GM23338 (cell line): ENCODE measurements at regions not wholly inside any gene's neighbourhood (a gene's known extent, or its start where the extent isn't known, plus 50 kb on each side); places are given as distances from the start of the nearest gene placed in this dataset.

Source experiments
- ATAC-seq: fragments of 200-7000 bp; cut with Tn5 transposase; 3 replicates; pipeline ENCODE4 v1.9.1; 2020
- DNase-seq: peaks from one replicate; pipeline ENCODE4 v3.0.0-alpha.2; 2015; ENCODE audit warnings: low spot score
- H2AFZ ChIP-seq: fragments of 200-600 bp; sonication (generic); 2 replicates; pipeline ENCODE4 v1.8.0; 2016; ENCODE audit warnings: antibody characterized with exemption, mild to moderate bottlenecking, moderate library complexity
- H3F3A ChIP-seq: fragments of 200-600 bp; sonication (generic); replicated peaks from 2 replicates; pipeline ENCODE4 v1.8.0; 2017; ENCODE audit warnings: antibody characterized with exemption, mixed run types, low read depth
- H3K27ac ChIP-seq: fragments of 200-600 bp; sonication (generic); 2 replicates; pipeline ENCODE4 v1.6.1; 2016; ENCODE audit warnings: low read depth
- H3K27me3 ChIP-seq: fragments of 200-600 bp; sonication (generic); 2 replicates; pipeline ENCODE4 v1.8.0; 2016; ENCODE audit warnings: mild to moderate bottlenecking, mixed run types, moderate library complexity; ENCODE audit not compliant: insufficient read depth
- H3K36me3 ChIP-seq: fragments of 200-600 bp; sonication (generic); 2 replicates; pipeline ENCODE4 v1.8.0; 2016; ENCODE audit warnings: mild to moderate bottlenecking; ENCODE audit not compliant: insufficient read depth
- H3K4me1 ChIP-seq: fragments of 200-600 bp; sonication (generic); 2 replicates; pipeline ENCODE4 v1.8.0; 2016; ENCODE audit warnings: mild to moderate bottlenecking, moderate library complexity; ENCODE audit not compliant: insufficient read depth
- H3K4me2 ChIP-seq: fragments of 200-600 bp; sonication (generic); 2 replicates; pipeline ENCODE4 v1.7.1; 2017; ENCODE audit warnings: mixed run types
- H3K4me3 ChIP-seq: fragments of 200-600 bp; sonication (generic); 2 replicates; pipeline ENCODE4 v1.6.1; 2016; ENCODE audit warnings: mixed run types
- H3K79me2 ChIP-seq: fragments of 200-600 bp; sonication (generic); replicated peaks from 2 replicates; pipeline ENCODE4 v1.8.0; 2017; ENCODE audit warnings: mild to moderate bottlenecking; ENCODE audit not compliant: insufficient read depth
- H3K9me2 ChIP-seq: fragments of 200-600 bp; sonication (generic); 2 replicates; pipeline ENCODE4 v1.8.0; 2017; ENCODE audit not compliant: insufficient read depth
- H4K20me1 ChIP-seq: fragments of 200-600 bp; sonication (generic); replicated peaks from 2 replicates; pipeline ENCODE4 v1.8.0; 2017; ENCODE audit warnings: mild to moderate bottlenecking; ENCODE audit not compliant: insufficient read depth
- H3K27ac Mint-ChIP-seq: 2 replicates; pipeline ENCODE4 v1.8.0; 2020; ENCODE audit warnings: inconsistent platforms, mild to moderate bottlenecking, moderate library complexity, mixed read lengths
- H3K27me3 Mint-ChIP-seq: 3 replicates; pipeline ENCODE4 v1.8.0; 2022; ENCODE audit warnings: low read depth, mild to moderate bottlenecking, moderate library complexity, mixed read lengths, inconsistent platforms; ENCODE audit not compliant: insufficient read depth, poor library complexity
- H3K36me3 Mint-ChIP-seq: 3 replicates; pipeline ENCODE4 v1.8.0; 2021; ENCODE audit warnings: low read depth, mild to moderate bottlenecking, inconsistent platforms, moderate library complexity, mixed read lengths
- H3K4me1 Mint-ChIP-seq: 3 replicates; pipeline ENCODE4 v1.8.0; 2020; ENCODE audit warnings: mild to moderate bottlenecking, inconsistent platforms, mixed read lengths
- H3K4me3 Mint-ChIP-seq: 3 replicates; pipeline ENCODE4 v1.8.0; 2021; ENCODE audit warnings: moderate library complexity, mild to moderate bottlenecking, inconsistent platforms, mixed read lengths
- H3K9me3 Mint-ChIP-seq: 3 replicates; pipeline ENCODE4 v1.8.0; 2020; ENCODE audit warnings: moderate library complexity, mild to moderate bottlenecking, inconsistent platforms, mixed read lengths
- CREB1 ChIP-seq: fragments of 250-450 bp; sonication (Bioruptor Pico); IDR thresholded peaks from 2 replicates; pipeline ENCODE4 v1.5.0; 2020; ENCODE audit warnings: low read depth, mild to moderate bottlenecking, moderate library complexity
- EZH2 ChIP-seq: fragments of 200-600 bp; sonication (generic); IDR thresholded peaks from one replicate; pipeline ENCODE4 v1.8.0; 2017; ENCODE audit warnings: antibody characterized with exemption, mild to moderate bottlenecking, low read depth; ENCODE audit not compliant: unreplicated experiment
- EZH2phosphoT487 ChIP-seq: fragments of 200-600 bp; sonication (generic); IDR thresholded peaks from one replicate; pipeline ENCODE4 v1.8.1; 2018; ENCODE audit warnings: antibody characterized with exemption; ENCODE audit not compliant: unreplicated experiment
- JUNB ChIP-seq: IDR thresholded peaks from one replicate; pipeline ENCODE4 v1.6.1; 2016; ENCODE audit warnings: antibody characterized with exemption; ENCODE audit not compliant: unreplicated experiment
- NANOG ChIP-seq: IDR thresholded peaks from 2 replicates; pipeline ENCODE4 v1.6.1; 2016; ENCODE audit warnings: antibody characterized with exemption, borderline replicate concordance
- STAT1 ChIP-seq: IDR thresholded peaks from one replicate; pipeline ENCODE4 v1.6.1; 2016; ENCODE audit warnings: antibody characterized with exemption; ENCODE audit not compliant: unreplicated experiment
- ZNF114 ChIP-seq: fragments of 250-450 bp; sonication (Bioruptor Pico); IDR thresholded peaks from 2 replicates; pipeline ENCODE4 v1.5.0; 2020; ENCODE audit warnings: mild to moderate bottlenecking, moderate library complexity
- ZNF331 ChIP-seq: fragments of 250-450 bp; sonication (Bioruptor Pico); IDR thresholded peaks from 2 replicates; pipeline ENCODE4 v1.5.0; 2020; ENCODE audit warnings: low read depth, mild to moderate bottlenecking, moderate library complexity
- TF ChIP-seq, protein P1 (sequence below): fragments of 250-450 bp; sonication (Bioruptor Pico); IDR thresholded peaks from 2 replicates; pipeline ENCODE4 v1.5.0; 2020; ENCODE audit warnings: mild to moderate bottlenecking, moderate library complexity
- TF ChIP-seq, protein P2 (sequence below): IDR thresholded peaks from 2 replicates; pipeline ENCODE4 v1.6.1; 2016; ENCODE audit warnings: antibody characterized with exemption

DNA sequence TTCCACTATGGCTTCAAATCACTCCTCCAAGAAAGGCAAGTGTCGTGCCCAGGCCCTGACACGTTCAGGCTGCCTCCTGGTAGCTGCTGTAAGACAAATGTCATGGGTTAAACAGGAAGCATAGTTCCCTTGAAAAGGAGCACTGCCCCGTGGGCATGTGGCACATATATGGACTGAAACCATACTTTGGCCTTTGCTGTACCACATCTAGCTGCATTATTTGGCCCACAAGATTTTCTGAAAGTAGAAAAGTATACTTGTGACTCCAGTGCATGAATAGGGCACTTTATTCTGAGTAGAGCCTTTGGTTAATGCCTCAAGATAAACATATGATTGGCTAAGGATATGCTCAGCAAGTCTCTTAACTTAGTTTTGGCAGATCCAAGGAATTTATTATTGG, 218.7 kb upstream of the EGLN3 start (continued):
- TF ChIP-seq, protein P1, sequence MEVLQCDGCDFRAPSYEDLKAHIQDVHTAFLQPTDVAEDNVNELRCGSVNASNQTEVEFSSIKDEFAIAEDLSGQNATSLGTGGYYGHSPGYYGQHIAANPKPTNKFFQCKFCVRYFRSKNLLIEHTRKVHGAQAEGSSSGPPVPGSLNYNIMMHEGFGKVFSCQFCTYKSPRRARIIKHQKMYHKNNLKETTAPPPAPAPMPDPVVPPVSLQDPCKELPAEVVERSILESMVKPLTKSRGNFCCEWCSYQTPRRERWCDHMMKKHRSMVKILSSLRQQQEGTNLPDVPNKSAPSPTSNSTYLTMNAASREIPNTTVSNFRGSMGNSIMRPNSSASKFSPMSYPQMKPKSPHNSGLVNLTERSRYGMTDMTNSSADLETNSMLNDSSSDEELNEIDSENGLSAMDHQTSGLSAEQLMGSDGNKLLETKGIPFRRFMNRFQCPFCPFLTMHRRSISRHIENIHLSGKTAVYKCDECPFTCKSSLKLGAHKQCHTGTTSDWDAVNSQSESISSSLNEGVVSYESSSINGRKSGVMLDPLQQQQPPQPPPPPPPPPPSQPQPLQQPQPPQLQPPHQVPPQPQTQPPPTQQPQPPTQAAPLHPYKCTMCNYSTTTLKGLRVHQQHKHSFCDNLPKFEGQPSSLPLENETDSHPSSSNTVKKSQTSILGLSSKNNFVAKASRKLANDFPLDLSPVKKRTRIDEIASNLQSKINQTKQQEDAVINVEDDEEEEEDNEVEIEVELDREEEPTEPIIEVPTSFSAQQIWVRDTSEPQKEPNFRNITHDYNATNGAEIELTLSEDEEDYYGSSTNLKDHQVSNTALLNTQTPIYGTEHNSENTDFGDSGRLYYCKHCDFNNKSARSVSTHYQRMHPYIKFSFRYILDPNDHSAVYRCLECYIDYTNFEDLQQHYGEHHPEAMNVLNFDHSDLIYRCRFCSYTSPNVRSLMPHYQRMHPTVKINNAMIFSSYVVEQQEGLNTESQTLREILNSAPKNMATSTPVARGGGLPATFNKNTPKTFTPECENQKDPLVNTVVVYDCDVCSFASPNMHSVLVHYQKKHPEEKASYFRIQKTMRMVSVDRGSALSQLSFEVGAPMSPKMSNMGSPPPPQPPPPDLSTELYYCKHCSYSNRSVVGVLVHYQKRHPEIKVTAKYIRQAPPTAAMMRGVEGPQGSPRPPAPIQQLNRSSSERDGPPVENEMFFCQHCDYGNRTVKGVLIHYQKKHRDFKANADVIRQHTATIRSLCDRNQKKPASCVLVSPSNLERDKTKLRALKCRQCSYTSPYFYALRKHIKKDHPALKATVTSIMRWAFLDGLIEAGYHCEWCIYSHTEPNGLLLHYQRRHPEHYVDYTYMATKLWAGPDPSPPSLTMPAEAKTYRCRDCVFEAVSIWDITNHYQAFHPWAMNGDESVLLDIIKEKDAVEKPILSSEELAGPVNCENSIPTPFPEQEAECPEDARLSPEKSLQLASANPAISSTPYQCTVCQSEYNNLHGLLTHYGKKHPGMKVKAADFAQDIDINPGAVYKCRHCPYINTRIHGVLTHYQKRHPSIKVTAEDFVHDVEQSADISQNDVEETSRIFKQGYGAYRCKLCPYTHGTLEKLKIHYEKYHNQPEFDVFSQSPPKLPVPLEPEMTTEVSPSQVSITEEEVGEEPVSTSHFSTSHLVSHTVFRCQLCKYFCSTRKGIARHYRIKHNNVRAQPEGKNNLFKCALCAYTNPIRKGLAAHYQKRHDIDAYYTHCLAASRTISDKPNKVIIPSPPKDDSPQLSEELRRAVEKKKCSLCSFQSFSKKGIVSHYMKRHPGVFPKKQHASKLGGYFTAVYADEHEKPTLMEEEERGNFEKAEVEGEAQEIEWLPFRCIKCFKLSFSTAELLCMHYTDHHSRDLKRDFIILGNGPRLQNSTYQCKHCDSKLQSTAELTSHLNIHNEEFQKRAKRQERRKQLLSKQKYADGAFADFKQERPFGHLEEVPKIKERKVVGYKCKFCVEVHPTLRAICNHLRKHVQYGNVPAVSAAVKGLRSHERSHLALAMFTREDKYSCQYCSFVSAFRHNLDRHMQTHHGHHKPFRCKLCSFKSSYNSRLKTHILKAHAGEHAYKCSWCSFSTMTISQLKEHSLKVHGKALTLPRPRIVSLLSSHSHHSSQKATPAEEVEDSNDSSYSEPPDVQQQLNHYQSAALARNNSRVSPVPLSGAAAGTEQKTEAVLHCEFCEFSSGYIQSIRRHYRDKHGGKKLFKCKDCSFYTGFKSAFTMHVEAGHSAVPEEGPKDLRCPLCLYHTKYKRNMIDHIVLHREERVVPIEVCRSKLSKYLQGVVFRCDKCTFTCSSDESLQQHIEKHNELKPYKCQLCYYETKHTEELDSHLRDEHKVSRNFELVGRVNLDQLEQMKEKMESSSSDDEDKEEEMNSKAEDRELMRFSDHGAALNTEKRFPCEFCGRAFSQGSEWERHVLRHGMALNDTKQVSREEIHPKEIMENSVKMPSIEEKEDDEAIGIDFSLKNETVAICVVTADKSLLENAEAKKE (CRISPR knock-in tag): no peak
- TF ChIP-seq JUNB (no peak), CREB1 (CRISPR knock-in tag) (no peak), ZNF114 (CRISPR knock-in tag) (no peak), EZH2phosphoT487 (no peak), STAT1 (no peak)

DNA sequence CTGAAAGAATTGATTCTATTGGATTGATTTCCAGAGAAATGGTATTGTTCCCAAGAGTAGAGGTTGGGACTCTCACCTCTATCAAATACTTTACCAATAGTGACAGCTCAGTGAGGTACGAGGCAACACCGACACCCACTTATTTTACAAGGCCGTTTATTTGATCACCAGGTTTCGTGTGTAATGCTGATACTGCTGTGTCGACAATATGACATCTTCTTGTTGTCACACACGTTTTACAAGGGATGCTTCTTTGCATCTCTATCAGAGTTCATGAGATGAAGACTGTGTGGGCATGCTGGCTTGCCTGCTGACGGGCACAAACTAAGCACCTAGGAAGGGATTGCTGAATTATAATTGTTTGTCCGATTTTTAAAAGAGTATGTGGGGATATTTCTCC, 217.8 kb upstream of the EGLN3 start:
- no peak overlapping the region for H3K4me2 ChIP-seq
- ATAC-seq (no peak), DNase-seq (no peak)
- no peak overlapping the region for H2AFZ ChIP-seq
- H3K4me3 ChIP-seq: no peak overlapping the region
- Mint-ChIP-seq H3K27me3 (no peaks in the 10 kb centered on the region), H3K4me3 (no peak overlapping the region), H3K4me1 (no peaks in the 10 kb centered on the region), H3K9me3 (no peaks in the 10 kb centered on the region), H3K36me3 (no peaks in the 10 kb centered on the region), H3K27ac (no peak overlapping the region)
- H3K27ac ChIP-seq: no peak overlapping the region
- no peaks in the 10 kb centered on the region for H3K27me3 ChIP-seq
- H4K20me1 ChIP-seq: no peaks in the 10 kb centered on the region
- H3K9me2 ChIP-seq: no peaks in the 10 kb centered on the region
- H3F3A ChIP-seq: no peaks in the 10 kb centered on the region
- no peaks in the 10 kb centered on the region for H3K4me1 ChIP-seq
- no peaks in the 10 kb centered on the region for H3K79me2 ChIP-seq
- H3K36me3 ChIP-seq: no peaks in the 10 kb centered on the region
- TF ChIP-seq JUNB (no peak), ZNF114 (CRISPR knock-in tag) (no peak), NANOG (no peak), EZH2 (no peak), ZNF331 (CRISPR knock-in tag) (no peak), STAT1 (no peak)
- TF ChIP-seq, protein P2, sequence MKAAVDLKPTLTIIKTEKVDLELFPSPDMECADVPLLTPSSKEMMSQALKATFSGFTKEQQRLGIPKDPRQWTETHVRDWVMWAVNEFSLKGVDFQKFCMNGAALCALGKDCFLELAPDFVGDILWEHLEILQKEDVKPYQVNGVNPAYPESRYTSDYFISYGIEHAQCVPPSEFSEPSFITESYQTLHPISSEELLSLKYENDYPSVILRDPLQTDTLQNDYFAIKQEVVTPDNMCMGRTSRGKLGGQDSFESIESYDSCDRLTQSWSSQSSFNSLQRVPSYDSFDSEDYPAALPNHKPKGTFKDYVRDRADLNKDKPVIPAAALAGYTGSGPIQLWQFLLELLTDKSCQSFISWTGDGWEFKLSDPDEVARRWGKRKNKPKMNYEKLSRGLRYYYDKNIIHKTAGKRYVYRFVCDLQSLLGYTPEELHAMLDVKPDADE: no peak
- TF ChIP-seq, protein P1 (CRISPR knock-in tag): no peak
